K562 (cell line): ENCODE measurements at regions not wholly inside any gene's neighbourhood (a gene's known extent, or its start where the extent isn't known, plus 50 kb on each side); places are given as distances from the start of the nearest gene placed in this dataset.

ENCODE experiments used
- ATF1 ChIP-seq, 2 experiments: fragments of 450-650 bp in 1 of 2; IDR thresholded peaks; 2 replicates each; pipeline ENCODE4 v1.6.1; 2016; ENCODE audit warnings: missing compliant biosample characterization in 1 of 2, missing genetic modification characterization in 1 of 2
- CEBPB ChIP-seq: fragments of 450-650 bp; IDR thresholded peaks from 2 replicates; pipeline ENCODE4 v1.6.1; 2016; ENCODE audit warnings: missing genetic modification characterization, missing compliant biosample characterization
- DNMT1 ChIP-seq: fragments of 450-650 bp; IDR thresholded peaks from 2 replicates; pipeline ENCODE4 v1.6.1; 2016; ENCODE audit warnings: antibody characterized with exemption, mild to moderate bottlenecking
- GATA2 ChIP-seq: sonication (generic); formaldehyde crosslinking; IDR thresholded peaks from 2 replicates; pipeline ENCODE4 v1.4.0; 2020; ENCODE audit warnings: mild to moderate bottlenecking, missing genetic modification reagents
- ILF3 ChIP-seq: fragments of 450-650 bp; IDR thresholded peaks from 2 replicates; pipeline ENCODE4 v1.6.1; 2018; ENCODE audit warnings: antibody characterized with exemption, mild to moderate bottlenecking, moderate library complexity, borderline replicate concordance
- LARP7 ChIP-seq: fragments of 450-650 bp; IDR thresholded peaks from 2 replicates; pipeline ENCODE4 v1.6.1; 2016
- MTA2 ChIP-seq: fragments of 450-650 bp; IDR thresholded peaks from 2 replicates; pipeline ENCODE4 v1.6.1; 2016; ENCODE audit warnings: low read depth
- NR2C2 ChIP-seq, 2 experiments: fragments of 200-800 bp in 1 of 2; sonication (Bioruptor generic) in 1 of 2; sonication (generic) in 1 of 2; formaldehyde crosslinking in 1 of 2; IDR thresholded peaks; 2 replicates each; pipeline versions ENCODE4 v1.6.1 to v1.8.0; 2016 to 2022; ENCODE audit warnings: mild to moderate bottlenecking in 1 of 2, missing compliant biosample characterization in 1 of 2, missing genetic modification characterization in 1 of 2, missing genetic modification reagents in 1 of 2
- PHF8 ChIP-seq: fragments of 200-600 bp; sonication (generic); IDR thresholded peaks from 2 replicates; pipeline ENCODE4 v1.6.1; 2012; ENCODE audit warnings: mixed run types, mild to moderate bottlenecking, inconsistent platforms, low read length, moderate library complexity, borderline replicate concordance
- SIN3A ChIP-seq, 2 experiments: fragments of 150-350 bp in 1 of 2; IDR thresholded peaks; 2 replicates each; pipeline ENCODE4 v1.6.1; 2011 to 2016; ENCODE audit warnings: borderline replicate concordance in 2 of 2, low read depth in 2 of 2, low read length in 2 of 2, mild to moderate bottlenecking in 2 of 2, moderate library complexity in 2 of 2; ENCODE audit not compliant: control insufficient read depth in 1 of 2
- SMARCB1 ChIP-seq: IDR thresholded peaks from 2 replicates; pipeline ENCODE4 v1.6.1; 2011; ENCODE audit warnings: improper control_type of control experiment, low read depth; ENCODE audit not compliant: insufficient read length
- TAF1 ChIP-seq: IDR thresholded peaks from 2 replicates; pipeline ENCODE4 v1.6.1; 2011; ENCODE audit warnings: mild to moderate bottlenecking, low read length, moderate library complexity; ENCODE audit not compliant: insufficient read depth, control insufficient read depth, severe bottlenecking; ENCODE audit errors: extremely low read depth
- XRCC4 ChIP-seq: IDR thresholded peaks from one replicate; pipeline ENCODE4 v1.6.1; 2011; ENCODE audit not compliant: insufficient read depth, insufficient read length; ENCODE audit errors: extremely low read depth
- ZNF507 ChIP-seq: conservative IDR thresholded peaks from 2 replicates; pipeline ENCODE4 v1.6.1; 2017; ENCODE audit warnings: missing genetic modification characterization, missing compliant biosample characterization
- TF ChIP-seq, protein P1 (sequence below), 2 experiments: IDR thresholded peaks in 1 of 2; conservative IDR thresholded peaks in 1 of 2; 2 replicates each; pipeline ENCODE4 v1.6.1; 2016; ENCODE audit warnings: low read depth in 2 of 2, mild to moderate bottlenecking in 1 of 2, missing compliant biosample characterization in 1 of 2, missing genetic modification characterization in 1 of 2, moderate library complexity in 1 of 2
- TF ChIP-seq, protein P2 (sequence below): fragments of 450-650 bp; IDR thresholded peaks from 2 replicates; pipeline ENCODE4 v1.6.1; 2016; ENCODE audit warnings: borderline replicate concordance
- TF ChIP-seq, protein P3 (sequence below): sonication (generic); formaldehyde crosslinking; IDR thresholded peaks from 2 replicates; pipeline ENCODE4 v1.8.1; 2023; ENCODE audit warnings: mild to moderate bottlenecking, missing genetic modification reagents
- TF ChIP-seq, protein P4 (sequence below): fragments of 200-800 bp; sonication (Bioruptor generic); IDR thresholded peaks from 2 replicates; pipeline ENCODE4 v1.6.1; 2017; ENCODE audit warnings: missing genetic modification characterization, missing compliant biosample characterization

DNA sequence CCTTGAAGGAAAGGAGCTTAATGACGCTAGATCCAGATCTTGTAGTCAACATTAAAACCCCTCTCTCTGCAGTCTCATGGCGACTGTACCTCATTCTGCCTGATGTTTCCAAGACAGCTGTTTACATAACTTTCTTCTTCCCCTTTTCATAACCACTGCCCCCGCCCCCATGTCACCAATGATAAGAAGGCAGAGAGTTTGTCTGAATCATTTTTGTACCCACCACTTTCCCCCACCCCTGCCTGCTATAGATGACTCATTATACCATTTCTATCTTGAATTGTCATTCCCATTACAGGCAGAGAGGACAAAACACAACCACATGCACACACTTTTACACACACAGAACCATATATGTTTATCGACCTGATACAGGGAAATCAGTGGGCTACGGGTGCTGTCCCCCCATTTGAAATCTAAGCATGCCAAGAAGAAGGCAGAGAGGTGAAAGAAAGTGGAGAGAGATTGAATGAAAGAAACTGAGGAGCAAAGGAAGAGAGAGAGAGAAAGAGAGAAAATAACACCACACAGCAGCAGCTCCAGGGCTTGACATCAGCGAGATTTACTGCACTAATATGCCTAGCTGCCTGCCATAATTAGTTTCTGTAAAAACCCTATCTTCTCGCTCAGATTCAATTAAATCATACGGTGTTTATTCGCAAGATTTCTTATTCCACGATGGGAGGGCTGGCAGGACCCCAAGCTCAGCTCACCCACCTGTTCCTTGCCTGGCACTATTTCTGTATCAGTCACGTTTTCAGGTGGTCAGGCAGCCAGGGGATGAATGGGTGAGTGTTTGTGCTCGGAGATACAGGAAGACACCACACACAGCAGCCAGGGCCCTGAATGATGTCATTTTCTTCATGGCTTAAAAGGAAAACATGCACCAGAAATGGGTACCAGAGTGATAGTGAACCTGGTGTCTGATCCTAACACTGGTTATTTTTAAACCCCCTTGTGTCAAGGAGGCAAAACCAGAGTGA lies 114.3 kb upstream of the SERP2 start (continued):
- TF ChIP-seq, protein P1, sequence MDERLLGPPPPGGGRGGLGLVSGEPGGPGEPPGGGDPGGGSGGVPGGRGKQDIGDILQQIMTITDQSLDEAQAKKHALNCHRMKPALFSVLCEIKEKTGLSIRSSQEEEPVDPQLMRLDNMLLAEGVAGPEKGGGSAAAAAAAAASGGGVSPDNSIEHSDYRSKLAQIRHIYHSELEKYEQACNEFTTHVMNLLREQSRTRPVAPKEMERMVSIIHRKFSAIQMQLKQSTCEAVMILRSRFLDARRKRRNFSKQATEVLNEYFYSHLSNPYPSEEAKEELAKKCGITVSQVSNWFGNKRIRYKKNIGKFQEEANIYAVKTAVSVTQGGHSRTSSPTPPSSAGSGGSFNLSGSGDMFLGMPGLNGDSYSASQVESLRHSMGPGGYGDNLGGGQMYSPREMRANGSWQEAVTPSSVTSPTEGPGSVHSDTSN (CRISPR knock-in tag; IDR thresholded peaks at IDR 0.05; ENCODE audit: low read depth), result no peak
- TF ChIP-seq, protein P1 (tag; conservative IDR thresholded peaks at IDR 0.05; ENCODE audit: low read depth), result peak; percentile 47; the same call in 1 of the 2 replicates
- TF ChIP-seq TAF1 (no peak), LARP7 (no peak), SMARCB1 (no peak), GATA2 (no peak), ILF3 (no peak), DNMT1 (no peak), MTA2 (0 out of 2 replicates have a peak, but pooled peaks have one; percentile 35), NR2C2 (CRISPR knock-in tag; IDR thresholded peaks at IDR 0.05) (no peak), NR2C2 (tag; IDR thresholded peaks at IDR 0.05) (no peak), CEBPB (no peak), ATF1 (CRISPR knock-in tag; IDR thresholded peaks at IDR 0.05) (no peak), ATF1 (tag; IDR thresholded peaks at IDR 0.05) (0 out of 2 replicates have a peak, but pooled peaks have one; percentile 11), SIN3A (IDR thresholded peaks at IDR 0.05; ENCODE audit: borderline replicate concordance in 2 of 2, control insufficient read depth in 1 of 2, low read depth in 2 of 2, low read length in 2 of 2) (no peak), ZNF507 (tag) (no peak), PHF8 (no peak), XRCC4 (no peak)
- TF ChIP-seq, protein P2, sequence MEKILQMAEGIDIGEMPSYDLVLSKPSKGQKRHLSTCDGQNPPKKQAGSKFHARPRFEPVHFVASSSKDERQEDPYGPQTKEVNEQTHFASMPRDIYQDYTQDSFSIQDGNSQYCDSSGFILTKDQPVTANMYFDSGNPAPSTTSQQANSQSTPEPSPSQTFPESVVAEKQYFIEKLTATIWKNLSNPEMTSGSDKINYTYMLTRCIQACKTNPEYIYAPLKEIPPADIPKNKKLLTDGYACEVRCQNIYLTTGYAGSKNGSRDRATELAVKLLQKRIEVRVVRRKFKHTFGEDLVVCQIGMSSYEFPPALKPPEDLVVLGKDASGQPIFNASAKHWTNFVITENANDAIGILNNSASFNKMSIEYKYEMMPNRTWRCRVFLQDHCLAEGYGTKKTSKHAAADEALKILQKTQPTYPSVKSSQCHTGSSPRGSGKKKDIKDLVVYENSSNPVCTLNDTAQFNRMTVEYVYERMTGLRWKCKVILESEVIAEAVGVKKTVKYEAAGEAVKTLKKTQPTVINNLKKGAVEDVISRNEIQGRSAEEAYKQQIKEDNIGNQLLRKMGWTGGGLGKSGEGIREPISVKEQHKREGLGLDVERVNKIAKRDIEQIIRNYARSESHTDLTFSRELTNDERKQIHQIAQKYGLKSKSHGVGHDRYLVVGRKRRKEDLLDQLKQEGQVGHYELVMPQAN, result no peak
- TF ChIP-seq, protein P3, sequence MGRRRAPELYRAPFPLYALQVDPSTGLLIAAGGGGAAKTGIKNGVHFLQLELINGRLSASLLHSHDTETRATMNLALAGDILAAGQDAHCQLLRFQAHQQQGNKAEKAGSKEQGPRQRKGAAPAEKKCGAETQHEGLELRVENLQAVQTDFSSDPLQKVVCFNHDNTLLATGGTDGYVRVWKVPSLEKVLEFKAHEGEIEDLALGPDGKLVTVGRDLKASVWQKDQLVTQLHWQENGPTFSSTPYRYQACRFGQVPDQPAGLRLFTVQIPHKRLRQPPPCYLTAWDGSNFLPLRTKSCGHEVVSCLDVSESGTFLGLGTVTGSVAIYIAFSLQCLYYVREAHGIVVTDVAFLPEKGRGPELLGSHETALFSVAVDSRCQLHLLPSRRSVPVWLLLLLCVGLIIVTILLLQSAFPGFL (CRISPR knock-in tag), result no peak
- TF ChIP-seq, protein P4, sequence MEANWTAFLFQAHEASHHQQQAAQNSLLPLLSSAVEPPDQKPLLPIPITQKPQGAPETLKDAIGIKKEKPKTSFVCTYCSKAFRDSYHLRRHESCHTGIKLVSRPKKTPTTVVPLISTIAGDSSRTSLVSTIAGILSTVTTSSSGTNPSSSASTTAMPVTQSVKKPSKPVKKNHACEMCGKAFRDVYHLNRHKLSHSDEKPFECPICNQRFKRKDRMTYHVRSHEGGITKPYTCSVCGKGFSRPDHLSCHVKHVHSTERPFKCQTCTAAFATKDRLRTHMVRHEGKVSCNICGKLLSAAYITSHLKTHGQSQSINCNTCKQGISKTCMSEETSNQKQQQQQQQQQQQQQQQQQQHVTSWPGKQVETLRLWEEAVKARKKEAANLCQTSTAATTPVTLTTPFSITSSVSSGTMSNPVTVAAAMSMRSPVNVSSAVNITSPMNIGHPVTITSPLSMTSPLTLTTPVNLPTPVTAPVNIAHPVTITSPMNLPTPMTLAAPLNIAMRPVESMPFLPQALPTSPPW, result peak; percentile 94
